ENCODE measurements at regions not wholly inside any gene's neighbourhood (a gene's known extent, or its start where the extent isn't known, plus 50 kb on each side); places are given as distances from the start of the nearest gene placed in this dataset.
"Not testable (repeated sequence)": the region's sequence is repeated elsewhere in the genome, so short reads cannot be mapped to it uniquely, and the experiment has no call there.

DNA sequence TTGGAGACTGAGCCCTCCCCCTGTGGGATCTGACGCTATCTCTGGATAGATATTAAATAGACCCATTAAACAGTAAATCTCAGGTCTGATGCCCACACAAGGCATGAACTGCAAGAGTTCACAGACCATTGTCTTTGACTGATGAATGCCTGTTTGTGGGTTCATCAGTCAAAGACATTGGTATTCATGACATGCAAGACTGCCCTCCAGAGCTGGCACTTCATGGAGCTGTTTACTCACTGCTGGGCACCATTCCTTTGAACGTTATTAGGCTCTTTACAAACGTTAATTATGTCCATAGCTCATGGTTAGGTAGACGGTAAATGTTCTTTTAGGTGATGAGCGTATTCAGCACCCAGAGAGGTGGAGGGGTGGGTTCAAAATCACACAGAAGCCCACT is 111.8 kb upstream of the PABPC3 start:
- Mint-ChIP-seq H3K9me3 (ENCODE audit: unreplicated experiment) (no peaks in the 10 kb centered on the region), H3K27me3 (ENCODE audit: unreplicated experiment) (peaks cover 3% of the 10 kb centered on the region), H3K27ac (ENCODE audit: unreplicated experiment) (no peak overlapping the region), H3K4me1 (ENCODE audit: unreplicated experiment) (peaks cover 25% of the 10 kb centered on the region), H3K4me3 (ENCODE audit: unreplicated experiment) (no peak overlapping the region), H3K36me3 (ENCODE audit: low read depth, unreplicated experiment) (no peaks in the 10 kb centered on the region)
- DNase-seq (ENCODE audit: low spot score) = no peak
- TF ChIP-seq, protein P1, sequence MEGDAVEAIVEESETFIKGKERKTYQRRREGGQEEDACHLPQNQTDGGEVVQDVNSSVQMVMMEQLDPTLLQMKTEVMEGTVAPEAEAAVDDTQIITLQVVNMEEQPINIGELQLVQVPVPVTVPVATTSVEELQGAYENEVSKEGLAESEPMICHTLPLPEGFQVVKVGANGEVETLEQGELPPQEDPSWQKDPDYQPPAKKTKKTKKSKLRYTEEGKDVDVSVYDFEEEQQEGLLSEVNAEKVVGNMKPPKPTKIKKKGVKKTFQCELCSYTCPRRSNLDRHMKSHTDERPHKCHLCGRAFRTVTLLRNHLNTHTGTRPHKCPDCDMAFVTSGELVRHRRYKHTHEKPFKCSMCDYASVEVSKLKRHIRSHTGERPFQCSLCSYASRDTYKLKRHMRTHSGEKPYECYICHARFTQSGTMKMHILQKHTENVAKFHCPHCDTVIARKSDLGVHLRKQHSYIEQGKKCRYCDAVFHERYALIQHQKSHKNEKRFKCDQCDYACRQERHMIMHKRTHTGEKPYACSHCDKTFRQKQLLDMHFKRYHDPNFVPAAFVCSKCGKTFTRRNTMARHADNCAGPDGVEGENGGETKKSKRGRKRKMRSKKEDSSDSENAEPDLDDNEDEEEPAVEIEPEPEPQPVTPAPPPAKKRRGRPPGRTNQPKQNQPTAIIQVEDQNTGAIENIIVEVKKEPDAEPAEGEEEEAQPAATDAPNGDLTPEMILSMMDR (IDR thresholded peaks at IDR 0.05; ENCODE audit: unreplicated experiment) = no peak

DNA sequence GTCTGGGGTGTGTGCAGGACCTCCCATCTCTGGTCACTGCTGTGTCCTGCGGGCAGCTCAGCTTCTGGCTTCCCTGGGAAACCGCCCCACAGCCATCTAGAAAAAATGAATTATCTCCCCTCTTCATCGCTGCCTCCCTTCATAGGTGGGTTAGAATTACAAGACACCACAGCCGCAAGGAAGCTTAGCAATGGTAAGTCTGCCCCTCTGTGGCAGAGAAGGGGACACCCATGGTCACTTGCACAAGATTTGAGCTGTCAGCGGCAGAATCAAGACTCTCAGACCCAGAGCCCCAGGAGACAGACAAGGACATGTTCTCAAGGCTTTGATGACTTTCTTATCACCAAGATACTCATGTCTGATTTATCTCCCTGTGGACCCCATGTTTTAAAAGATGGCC is 110.8 kb upstream of the PABPC3 start:
- peaks cover 3% of the 10 kb centered on the region for H3K27me3 Mint-ChIP-seq (ENCODE audit: unreplicated experiment)
- H3K27ac Mint-ChIP-seq (ENCODE audit: unreplicated experiment) = no peak overlapping the region
- H3K4me3 Mint-ChIP-seq (ENCODE audit: unreplicated experiment) = no peak overlapping the region
- no peaks in the 10 kb centered on the region for H3K9me3 Mint-ChIP-seq (ENCODE audit: unreplicated experiment)
- DNase-seq (ENCODE audit: low spot score) = no peak
- no peaks in the 10 kb centered on the region for H3K36me3 Mint-ChIP-seq (ENCODE audit: low read depth, unreplicated experiment)
- peaks cover 25% of the 10 kb centered on the region for H3K4me1 Mint-ChIP-seq (ENCODE audit: unreplicated experiment)
- TF ChIP-seq, protein P1 (IDR thresholded peaks at IDR 0.05; ENCODE audit: unreplicated experiment) = no peak

DNA sequence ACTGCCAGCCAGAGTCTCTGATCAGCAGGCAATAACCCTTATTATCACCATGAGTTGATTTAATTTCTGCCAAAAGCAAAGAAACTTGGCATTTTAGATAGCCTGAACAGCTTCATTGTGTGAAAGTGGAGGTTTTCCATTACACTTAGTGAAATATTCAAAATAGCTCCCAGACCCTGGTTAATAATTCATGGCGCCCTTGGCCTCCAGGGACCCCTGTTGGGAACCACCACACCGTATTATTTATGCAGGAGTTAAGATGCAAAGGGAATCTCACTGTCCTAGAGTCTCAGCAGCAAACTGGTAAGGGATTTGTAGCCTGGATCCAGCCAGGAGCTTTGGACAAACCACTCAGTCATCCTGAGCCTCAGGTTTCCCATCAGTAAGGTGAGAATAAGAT is 110.0 kb upstream of the PABPC3 start:
- DNase-seq (ENCODE audit: low spot score) = no peak
- H3K4me3 Mint-ChIP-seq (ENCODE audit: unreplicated experiment) = no peak overlapping the region
- no peaks in the 10 kb centered on the region for H3K9me3 Mint-ChIP-seq (ENCODE audit: unreplicated experiment)
- H3K27ac Mint-ChIP-seq (ENCODE audit: unreplicated experiment) = no peak overlapping the region
- peaks cover 22% of the 10 kb centered on the region for H3K4me1 Mint-ChIP-seq (ENCODE audit: unreplicated experiment)
- peaks cover 3% of the 10 kb centered on the region for H3K27me3 Mint-ChIP-seq (ENCODE audit: unreplicated experiment)
- H3K36me3 Mint-ChIP-seq (ENCODE audit: low read depth, unreplicated experiment) = no peaks in the 10 kb centered on the region
- TF ChIP-seq, protein P1 (IDR thresholded peaks at IDR 0.05; ENCODE audit: unreplicated experiment) = no peak

DNA sequence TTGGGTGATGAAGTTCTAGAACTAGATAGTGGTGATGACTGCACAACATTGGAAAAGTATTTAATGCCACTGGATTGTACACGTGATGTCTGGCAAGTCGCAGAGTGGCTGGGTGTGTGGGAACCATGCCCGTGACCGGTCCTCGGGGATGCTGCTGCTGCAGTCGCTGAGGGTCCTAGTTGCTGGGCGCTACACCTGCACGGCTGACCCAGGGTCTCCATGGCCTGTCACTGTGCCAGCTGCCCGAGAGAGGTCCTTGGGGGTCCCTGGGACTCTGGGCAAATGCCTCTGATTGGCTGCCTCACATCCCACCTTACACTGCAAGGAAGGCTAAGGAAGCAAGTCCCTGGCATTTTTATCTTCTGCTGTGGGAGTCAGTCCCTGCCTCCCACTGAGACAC is 109.1 kb upstream of the PABPC3 start:
- Mint-ChIP-seq H3K4me3 (ENCODE audit: unreplicated experiment) (no peak overlapping the region), H3K9me3 (ENCODE audit: unreplicated experiment) (no peaks in the 10 kb centered on the region), H3K36me3 (ENCODE audit: low read depth, unreplicated experiment) (no peaks in the 10 kb centered on the region), H3K27ac (ENCODE audit: unreplicated experiment) (no peak overlapping the region), H3K27me3 (ENCODE audit: unreplicated experiment) (peaks cover 3% of the 10 kb centered on the region), H3K4me1 (ENCODE audit: unreplicated experiment) (peaks cover 17% of the 10 kb centered on the region)
- DNase-seq (ENCODE audit: low spot score) = no peak
- TF ChIP-seq, protein P1 (IDR thresholded peaks at IDR 0.05; ENCODE audit: unreplicated experiment) = no peak

DNA sequence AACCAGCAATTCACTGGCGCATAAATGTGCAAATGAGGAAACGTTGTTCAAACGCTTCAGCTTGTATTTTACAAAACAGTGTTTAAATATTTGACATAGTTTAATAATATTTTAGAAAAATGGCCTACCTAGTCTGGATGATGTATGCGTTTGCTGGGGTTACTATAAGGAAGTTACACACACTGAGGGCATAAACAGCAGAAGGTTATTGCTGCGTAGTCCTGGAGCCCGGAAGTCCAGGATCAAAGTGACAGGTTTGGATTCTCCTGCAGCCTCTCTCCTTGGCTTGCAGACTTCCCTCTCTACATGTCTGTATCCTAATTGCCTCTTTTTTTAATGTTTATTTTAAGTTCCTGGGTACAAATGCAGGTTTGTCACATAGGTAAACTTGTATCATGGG is 106.0 kb upstream of the PABPC3 start:
- not testable (repeated sequence) for H3K9me3 Mint-ChIP-seq (ENCODE audit: unreplicated experiment); H3K4me3 Mint-ChIP-seq (ENCODE audit: unreplicated experiment); H3K4me1 Mint-ChIP-seq (ENCODE audit: unreplicated experiment); H3K36me3 Mint-ChIP-seq (ENCODE audit: low read depth, unreplicated experiment); DNase-seq (ENCODE audit: low spot score); H3K27ac Mint-ChIP-seq (ENCODE audit: unreplicated experiment); H3K27me3 Mint-ChIP-seq (ENCODE audit: unreplicated experiment)

DNA sequence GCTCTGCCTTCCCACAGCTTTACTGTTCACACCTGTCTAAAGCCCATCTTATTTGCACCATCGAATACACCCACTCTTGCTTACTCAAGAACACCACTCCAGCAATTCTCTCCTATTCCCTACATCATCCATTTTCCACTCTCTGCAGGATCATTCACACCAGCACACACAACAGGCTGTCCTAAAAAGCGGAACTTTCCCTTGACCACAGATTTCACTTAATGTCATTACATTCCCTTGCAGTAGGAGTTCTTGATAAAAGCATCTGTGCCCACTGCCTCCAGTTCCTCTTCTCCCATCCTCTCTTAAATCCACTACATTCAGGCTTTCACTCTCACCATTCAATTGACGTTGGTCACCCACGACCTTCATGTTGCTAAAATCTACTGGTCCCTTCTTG is 103.0 kb upstream of the PABPC3 start:
- H3K27me3 Mint-ChIP-seq (ENCODE audit: unreplicated experiment); H3K4me3 Mint-ChIP-seq (ENCODE audit: unreplicated experiment); H3K9me3 Mint-ChIP-seq (ENCODE audit: unreplicated experiment); H3K27ac Mint-ChIP-seq (ENCODE audit: unreplicated experiment); H3K4me1 Mint-ChIP-seq (ENCODE audit: unreplicated experiment); DNase-seq (ENCODE audit: low spot score); H3K36me3 Mint-ChIP-seq (ENCODE audit: low read depth, unreplicated experiment): not testable (repeated sequence)

Data from endothelial cell (in vitro differentiated cells).